Neural progenitor cell (in vitro differentiated cells): ENCODE measurements at regions not wholly inside any gene's neighbourhood (a gene's known extent, or its start where the extent isn't known, plus 50 kb on each side); places are given as distances from the start of the nearest gene placed in this dataset.

ENCODE experiments used
- DNase-seq: peaks from one replicate; pipeline ENCODE4 v3.0.0-alpha.2; 2016; ENCODE audit warnings: low spot score
- H2AFZ ChIP-seq: fragments of 200-600 bp; sonication (generic); replicated peaks from 2 replicates; pipeline ENCODE4 v1.6.1; 2016; ENCODE audit warnings: antibody characterized with exemption
- H3F3A ChIP-seq: fragments of 200-600 bp; sonication (generic); 2 replicates; pipeline ENCODE4 v1.6.1; 2016; ENCODE audit warnings: antibody characterized with exemption, low read depth
- H3K27ac ChIP-seq: fragments of 200-600 bp; sonication (generic); 2 replicates; pipeline ENCODE4 v1.5.1; 2016; ENCODE audit warnings: mild to moderate bottlenecking
- H3K27me3 ChIP-seq: fragments of 200-600 bp; sonication (generic); 2 replicates; pipeline ENCODE4 v1.6.1; 2016; ENCODE audit warnings: mild to moderate bottlenecking, moderate library complexity
- H3K36me3 ChIP-seq: fragments of 200-600 bp; sonication (generic); 2 replicates; pipeline ENCODE4 v1.5.1; 2016
- H3K4me1 ChIP-seq: fragments of 200-600 bp; sonication (generic); 2 replicates; pipeline ENCODE4 v1.6.1; 2016; ENCODE audit warnings: mixed run types
- H3K4me2 ChIP-seq: fragments of 200-600 bp; sonication (generic); 2 replicates; pipeline ENCODE4 v1.6.1; 2016
- H3K4me3 ChIP-seq: fragments of 200-600 bp; sonication (generic); 2 replicates; pipeline ENCODE4 v1.5.1; 2016
- H3K79me2 ChIP-seq: fragments of 200-600 bp; sonication (generic); 2 replicates; pipeline ENCODE4 v1.6.1; 2016; ENCODE audit warnings: low read depth
- H3K9ac ChIP-seq: fragments of 200-600 bp; sonication (generic); 2 replicates; pipeline ENCODE4 v1.6.1; 2016
- H3K9me3 ChIP-seq: fragments of 200-600 bp; sonication (generic); 2 replicates; pipeline ENCODE4 v1.5.1; 2016; ENCODE audit warnings: low read depth
- H4K20me1 ChIP-seq: fragments of 200-600 bp; sonication (generic); 2 replicates; pipeline ENCODE4 v1.6.1; 2016; ENCODE audit warnings: low read depth
- H3K27ac Mint-ChIP-seq: 3 replicates; pipeline ENCODE4 v1.8.0; 2021; ENCODE audit warnings: mixed read lengths
- H3K27me3 Mint-ChIP-seq: 2 replicates; pipeline ENCODE4 v1.8.0; 2022; ENCODE audit warnings: low read depth, mild to moderate bottlenecking, inconsistent platforms, moderate library complexity, mixed read lengths; ENCODE audit not compliant: insufficient read depth
- H3K36me3 Mint-ChIP-seq: 3 replicates; pipeline ENCODE4 v1.8.0; 2021; ENCODE audit warnings: mixed read lengths
- H3K4me1 Mint-ChIP-seq: 3 replicates; pipeline ENCODE4 v1.8.0; 2021; ENCODE audit warnings: mixed read lengths
- H3K4me3 Mint-ChIP-seq: 3 replicates; pipeline ENCODE4 v1.8.0; 2021; ENCODE audit warnings: mild to moderate bottlenecking, moderate library complexity, mixed read lengths
- H3K9me3 Mint-ChIP-seq: 3 replicates; pipeline ENCODE4 v1.8.0; 2020; ENCODE audit warnings: mixed read lengths
- EZH2 ChIP-seq: fragments of 200-600 bp; sonication (generic); IDR thresholded peaks from 2 replicates; pipeline ENCODE4 v1.6.1; 2017; ENCODE audit warnings: antibody characterized with exemption, mild to moderate bottlenecking, moderate library complexity
- EZH2phosphoT487 ChIP-seq: fragments of 200-600 bp; sonication (generic); IDR thresholded peaks from 2 replicates; pipeline ENCODE4 v1.6.1; 2017; ENCODE audit warnings: antibody characterized with exemption
- TF ChIP-seq, protein P1 (sequence below): fragments of 200-600 bp; sonication (generic); IDR thresholded peaks from 2 replicates; pipeline ENCODE4 v1.5.1; 2017; ENCODE audit warnings: antibody characterized with exemption, mild to moderate bottlenecking

DNA sequence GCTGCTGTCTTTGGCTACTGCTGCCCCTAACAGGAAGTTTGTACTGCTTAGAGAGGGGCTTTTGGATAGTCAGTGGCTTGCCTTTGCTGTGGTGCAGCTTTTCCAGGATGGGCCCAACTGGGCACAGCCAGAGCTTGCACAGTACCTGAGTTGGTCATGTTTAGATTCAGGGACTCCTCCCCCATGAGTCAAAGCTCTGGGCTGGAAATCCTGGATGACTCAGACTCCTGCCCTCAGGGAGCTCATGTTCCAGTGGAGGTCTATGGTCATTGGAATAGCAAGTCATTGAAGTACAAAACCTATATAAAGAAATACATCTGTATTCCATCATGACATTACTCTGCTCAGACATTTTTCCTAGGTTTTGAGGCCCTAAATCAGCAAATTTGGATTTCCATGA is 66.7 kb upstream of the PJA1 start:
- no peaks in the 10 kb centered on the region for H3K4me1 Mint-ChIP-seq
- no peak overlapping the region for H3K4me3 ChIP-seq
- TF ChIP-seq EZH2phosphoT487 (no peak), EZH2 (no peak)
- TF ChIP-seq, protein P1, sequence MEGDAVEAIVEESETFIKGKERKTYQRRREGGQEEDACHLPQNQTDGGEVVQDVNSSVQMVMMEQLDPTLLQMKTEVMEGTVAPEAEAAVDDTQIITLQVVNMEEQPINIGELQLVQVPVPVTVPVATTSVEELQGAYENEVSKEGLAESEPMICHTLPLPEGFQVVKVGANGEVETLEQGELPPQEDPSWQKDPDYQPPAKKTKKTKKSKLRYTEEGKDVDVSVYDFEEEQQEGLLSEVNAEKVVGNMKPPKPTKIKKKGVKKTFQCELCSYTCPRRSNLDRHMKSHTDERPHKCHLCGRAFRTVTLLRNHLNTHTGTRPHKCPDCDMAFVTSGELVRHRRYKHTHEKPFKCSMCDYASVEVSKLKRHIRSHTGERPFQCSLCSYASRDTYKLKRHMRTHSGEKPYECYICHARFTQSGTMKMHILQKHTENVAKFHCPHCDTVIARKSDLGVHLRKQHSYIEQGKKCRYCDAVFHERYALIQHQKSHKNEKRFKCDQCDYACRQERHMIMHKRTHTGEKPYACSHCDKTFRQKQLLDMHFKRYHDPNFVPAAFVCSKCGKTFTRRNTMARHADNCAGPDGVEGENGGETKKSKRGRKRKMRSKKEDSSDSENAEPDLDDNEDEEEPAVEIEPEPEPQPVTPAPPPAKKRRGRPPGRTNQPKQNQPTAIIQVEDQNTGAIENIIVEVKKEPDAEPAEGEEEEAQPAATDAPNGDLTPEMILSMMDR, result no peak
- peaks cover 4% of the 10 kb centered on the region for H3K27me3 ChIP-seq
- peaks cover 13% of the 10 kb centered on the region for H3K9me3 Mint-ChIP-seq
- H3K36me3 Mint-ChIP-seq, result no peaks in the 10 kb centered on the region
- H3K27ac ChIP-seq, result no peak overlapping the region
- H3K4me1 ChIP-seq, result no peaks in the 10 kb centered on the region
- H3F3A ChIP-seq, result no peaks in the 10 kb centered on the region
- H3K79me2 ChIP-seq, result no peaks in the 10 kb centered on the region
- H3K27me3 Mint-ChIP-seq, result peaks cover 4% of the 10 kb centered on the region
- no peak overlapping the region for H3K4me3 Mint-ChIP-seq
- H3K4me2 ChIP-seq, result no peak overlapping the region
- H3K27ac Mint-ChIP-seq, result no peak overlapping the region
- no peaks in the 10 kb centered on the region for H3K36me3 ChIP-seq
- no peaks in the 10 kb centered on the region for H4K20me1 ChIP-seq
- H3K9me3 ChIP-seq, result no peaks in the 10 kb centered on the region
- no peak for DNase-seq
- H3K9ac ChIP-seq, result no peak overlapping the region
- H2AFZ ChIP-seq, result no peak overlapping the region

DNA sequence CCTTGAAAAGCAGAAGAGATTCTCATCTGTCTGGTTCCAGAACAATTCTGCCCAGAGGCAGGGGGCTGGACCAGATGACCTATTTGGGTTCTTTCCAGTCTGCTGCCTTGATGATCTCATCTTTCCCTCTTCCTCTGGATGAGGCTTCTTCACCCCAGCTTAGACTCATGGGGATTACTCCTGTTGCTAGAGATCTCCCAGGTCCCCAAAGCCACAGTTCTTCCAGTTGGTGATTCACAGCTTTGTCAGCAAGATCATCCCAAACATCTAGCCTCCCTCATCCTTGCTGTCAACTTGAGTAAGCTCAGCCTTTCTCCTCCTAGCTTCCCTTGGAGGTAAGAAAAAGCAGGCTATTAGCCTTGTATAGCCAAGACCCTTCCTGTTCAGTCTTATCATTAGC is 64.2 kb upstream of the PJA1 start:
- H3K9me3 Mint-ChIP-seq, result peaks cover 8% of the 10 kb centered on the region
- no peaks in the 10 kb centered on the region for H3K36me3 Mint-ChIP-seq
- H3K27me3 Mint-ChIP-seq, result peaks cover 6% of the 10 kb centered on the region
- H3K4me3 Mint-ChIP-seq, result no peak overlapping the region
- peaks cover under 1% of the 10 kb centered on the region for H3K4me1 Mint-ChIP-seq
- Histone ChIP-seq H3K27me3 (peaks cover 4% of the 10 kb centered on the region), H3K4me2 (no peak overlapping the region), H3F3A (no peaks in the 10 kb centered on the region), H2AFZ (no peak overlapping the region), H3K79me2 (no peaks in the 10 kb centered on the region), H3K36me3 (no peaks in the 10 kb centered on the region), H4K20me1 (no peaks in the 10 kb centered on the region), H3K9me3 (no peaks in the 10 kb centered on the region), H3K4me3 (no peak overlapping the region), H3K4me1 (no peaks in the 10 kb centered on the region), H3K27ac (no peak overlapping the region), H3K9ac (no peak overlapping the region)
- no peak for DNase-seq
- H3K27ac Mint-ChIP-seq, result no peak overlapping the region
- TF ChIP-seq, protein P1, result no peak
- TF ChIP-seq EZH2phosphoT487, result no peak
- TF ChIP-seq EZH2, result no peak

DNA sequence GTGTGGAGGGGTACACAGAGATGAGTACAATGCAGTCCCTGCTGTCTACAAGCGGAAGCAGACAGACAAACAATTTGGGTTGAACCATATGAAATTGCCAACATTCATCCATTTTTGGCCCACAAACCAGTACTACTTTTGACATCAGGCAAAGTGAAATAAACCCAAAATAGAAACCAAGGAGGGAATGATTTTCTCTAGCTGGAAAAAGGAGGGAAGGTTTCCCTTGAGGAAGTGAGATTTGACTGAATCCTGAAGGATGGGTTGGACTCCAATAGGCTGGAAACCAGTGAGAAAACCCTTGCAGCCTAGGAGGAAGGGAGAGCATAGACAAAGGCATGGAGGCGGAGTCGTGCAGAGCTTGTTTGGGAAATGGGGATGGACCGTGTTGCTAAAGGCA is 63.5 kb upstream of the PJA1 start:
- Histone ChIP-seq H3K4me2 (no peak overlapping the region), H3K36me3 (no peaks in the 10 kb centered on the region), H3F3A (no peaks in the 10 kb centered on the region), H3K9me3 (no peaks in the 10 kb centered on the region), H3K4me3 (no peak overlapping the region), H3K79me2 (no peaks in the 10 kb centered on the region), H3K27me3 (peaks cover 4% of the 10 kb centered on the region), H3K27ac (no peak overlapping the region), H2AFZ (no peak overlapping the region), H3K4me1 (peaks cover 7% of the 10 kb centered on the region), H4K20me1 (no peaks in the 10 kb centered on the region), H3K9ac (no peak overlapping the region)
- Mint-ChIP-seq H3K36me3 (no peaks in the 10 kb centered on the region), H3K4me3 (no peak overlapping the region), H3K27me3 (peaks cover 6% of the 10 kb centered on the region), H3K9me3 (peaks cover 8% of the 10 kb centered on the region), H3K27ac (no peak overlapping the region), H3K4me1 (peaks cover 5% of the 10 kb centered on the region)
- no peak for DNase-seq
- TF ChIP-seq, protein P1, result no peak
- TF ChIP-seq EZH2 (no peak), EZH2phosphoT487 (no peak)
